Lower lobe of right lung (tissue), 2 donors: ENCODE measurements at regions not wholly inside any gene's neighbourhood (a gene's known extent, or its start where the extent isn't known, plus 50 kb on each side); places are given as distances from the start of the nearest gene placed in this dataset.

Source experiments
- ATAC-seq, 2 donors: fragments of 200-7000 bp; cut with Tn5 transposase; one replicate each; pipeline ENCODE4 v1.9.1; 2020 to 2022; ENCODE audit warnings: mild to moderate bottlenecking in 2 of 2, moderate library complexity in 2 of 2
- DNase-seq: peaks from one replicate; pipeline ENCODE4 v3.0.0-alpha.2; 2020
- H3K27ac ChIP-seq: fragments of 200-600 bp; one replicate; pipeline ENCODE4 v1.8.0; 2022
- H3K27me3 ChIP-seq: fragments of 200-600 bp; one replicate; pipeline ENCODE4 v1.8.0; 2022; ENCODE audit warnings: low read depth
- H3K36me3 ChIP-seq: fragments of 200-600 bp; one replicate; pipeline ENCODE4 v1.8.0; 2022; ENCODE audit warnings: mild to moderate bottlenecking
- H3K4me1 ChIP-seq: fragments of 200-600 bp; one replicate; pipeline ENCODE4 v1.8.0; 2022
- H3K4me3 ChIP-seq: fragments of 200-600 bp; one replicate; pipeline ENCODE4 v1.8.0; 2022; ENCODE audit warnings: mild to moderate bottlenecking
- H3K9me3 ChIP-seq: fragments of 200-600 bp; one replicate; pipeline ENCODE4 v1.8.0; 2022
- CTCF ChIP-seq: fragments of 200-600 bp; IDR thresholded peaks from one replicate; pipeline ENCODE4 v1.8.0; 2022; ENCODE audit warnings: antibody characterized with exemption, mild to moderate bottlenecking
- intact Hi-C: fragments of 100-400 bp; cut with DNase I; formaldehyde crosslinking; loops from one replicate; pipeline ENCODE4 v1.11.0; 2022
- donor health status: DM: no; HTN: yes; CAD: no; lungs with severe emphysema.

- TF ChIP-seq CTCF = no peak
- ATAC-seq = no peak
- Histone ChIP-seq H3K27me3 (no peaks in the 10 kb centered on the region), H3K4me1 (no peaks in the 10 kb centered on the region), H3K4me3 (no peak overlapping the region), H3K27ac (no peak overlapping the region), H3K36me3 (no peaks in the 10 kb centered on the region), H3K9me3 (no peaks in the 10 kb centered on the region)
- DNase-seq = no peak
- intact Hi-C loops = no loop called here
Observed at GRCh38 chr17:54028986-54029580, 206.4 kb downstream of the KIF2B start.

GRCh38 chr17:54029986-54030385 is 207.3 kb downstream of the KIF2B start:
- Histone ChIP-seq H3K36me3 (no peaks in the 10 kb centered on the region), H3K27me3 (no peaks in the 10 kb centered on the region), H3K4me1 (no peaks in the 10 kb centered on the region), H3K9me3 (no peaks in the 10 kb centered on the region), H3K27ac (no peak overlapping the region), H3K4me3 (no peak overlapping the region)
- TF ChIP-seq CTCF = no peak
- ATAC-seq (no peak), DNase-seq (no peak)
- intact Hi-C loops = no loop called here

DNA sequence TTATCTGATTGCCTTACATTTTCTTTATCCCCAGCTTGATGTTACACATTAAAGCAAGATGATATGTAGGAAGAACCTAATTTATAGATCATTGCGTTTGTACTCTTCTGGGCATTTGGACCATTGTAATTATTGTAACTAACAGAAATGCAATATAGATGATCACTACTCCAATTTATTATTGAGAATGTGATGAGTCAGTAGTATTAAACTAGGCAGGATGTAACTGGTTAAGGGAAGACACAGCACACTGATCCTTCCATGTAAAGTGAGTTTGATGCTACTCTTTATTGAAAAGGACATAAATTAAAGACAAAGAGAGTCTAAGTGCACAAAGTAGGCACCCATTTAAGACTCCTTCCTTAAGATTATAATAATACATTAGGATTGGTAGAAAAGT is 223.8 kb downstream of the KIF2B start:
- Histone ChIP-seq H3K27me3 (no peaks in the 10 kb centered on the region), H3K9me3 (peaks cover 4% of the 10 kb centered on the region), H3K27ac (no peak overlapping the region), H3K36me3 (no peaks in the 10 kb centered on the region), H3K4me3 (no peak overlapping the region), H3K4me1 (no peaks in the 10 kb centered on the region)
- no peak for ATAC-seq
- DNase-seq = no peak
- TF ChIP-seq CTCF = no peak
- intact Hi-C loops = no loop called here

- H3K27me3 ChIP-seq = no peaks in the 10 kb centered on the region
- no peaks in the 10 kb centered on the region for H3K4me1 ChIP-seq
Observed at GRCh38 chr17:54063639-54064038, 240.9 kb downstream of the KIF2B start.

DNA sequence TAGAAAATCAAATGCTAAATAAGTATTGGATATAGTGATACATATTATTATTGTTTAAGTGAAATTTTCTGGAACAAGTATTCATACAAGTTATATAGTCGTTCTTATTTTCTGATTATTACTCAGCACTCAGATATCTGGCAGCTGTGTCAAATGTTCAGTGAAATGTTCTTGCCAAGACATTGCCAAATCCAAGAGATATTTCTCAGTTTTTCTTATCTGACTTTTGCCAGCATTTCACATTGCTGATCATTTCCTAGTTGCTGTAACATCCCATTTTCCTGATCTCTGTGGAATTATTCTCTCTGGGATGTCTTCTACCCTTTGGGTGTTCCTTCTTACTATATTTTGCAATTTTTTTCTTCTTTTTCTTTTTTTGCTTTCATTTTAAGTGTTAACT is 262.3 kb downstream of the KIF2B start:
- DNase-seq (no peak), ATAC-seq (peak in 1 of 2 donors; percentile 12)
- H3K4me1 ChIP-seq = no peaks in the 10 kb centered on the region
- no peak for TF ChIP-seq CTCF
- no peak overlapping the region for H3K27ac ChIP-seq
- intact Hi-C loops = no loop called here
- H3K9me3 ChIP-seq = no peaks in the 10 kb centered on the region
- no peak overlapping the region for H3K4me3 ChIP-seq
- H3K27me3 ChIP-seq = no peaks in the 10 kb centered on the region
- H3K36me3 ChIP-seq = no peaks in the 10 kb centered on the region

More at GRCh38 chr17:54063639-54064038, 240.9 kb downstream of the KIF2B start:
- Histone ChIP-seq H3K9me3 (peaks cover under 1% of the 10 kb centered on the region), H3K4me3 (no peak overlapping the region), H3K36me3 (no peaks in the 10 kb centered on the region), H3K27ac (no peak overlapping the region)
- DNase-seq (no peak), ATAC-seq (no peak)
- intact Hi-C loops = no loop called here
- no peak for TF ChIP-seq CTCF
